Stimulated activated CD8-positive, alpha-beta memory T cell treated with anti-CD3 and anti-CD28 coated beads, Interleukin-4, amount 100 ng/mL, for 1 hour (primary cell): ENCODE measurements at regions not wholly inside any gene's neighbourhood (a gene's known extent, or its start where the extent isn't known, plus 50 kb on each side); places are given as distances from the start of the nearest gene placed in this dataset.

ENCODE experiments used
- DNase-seq, 2 donors: peaks; one replicate each; pipeline ENCODE4 v3.0.0-alpha.2; 2020; ENCODE audit warnings: low read depth in 2 of 2, low spot score in 1 of 2

DNA sequence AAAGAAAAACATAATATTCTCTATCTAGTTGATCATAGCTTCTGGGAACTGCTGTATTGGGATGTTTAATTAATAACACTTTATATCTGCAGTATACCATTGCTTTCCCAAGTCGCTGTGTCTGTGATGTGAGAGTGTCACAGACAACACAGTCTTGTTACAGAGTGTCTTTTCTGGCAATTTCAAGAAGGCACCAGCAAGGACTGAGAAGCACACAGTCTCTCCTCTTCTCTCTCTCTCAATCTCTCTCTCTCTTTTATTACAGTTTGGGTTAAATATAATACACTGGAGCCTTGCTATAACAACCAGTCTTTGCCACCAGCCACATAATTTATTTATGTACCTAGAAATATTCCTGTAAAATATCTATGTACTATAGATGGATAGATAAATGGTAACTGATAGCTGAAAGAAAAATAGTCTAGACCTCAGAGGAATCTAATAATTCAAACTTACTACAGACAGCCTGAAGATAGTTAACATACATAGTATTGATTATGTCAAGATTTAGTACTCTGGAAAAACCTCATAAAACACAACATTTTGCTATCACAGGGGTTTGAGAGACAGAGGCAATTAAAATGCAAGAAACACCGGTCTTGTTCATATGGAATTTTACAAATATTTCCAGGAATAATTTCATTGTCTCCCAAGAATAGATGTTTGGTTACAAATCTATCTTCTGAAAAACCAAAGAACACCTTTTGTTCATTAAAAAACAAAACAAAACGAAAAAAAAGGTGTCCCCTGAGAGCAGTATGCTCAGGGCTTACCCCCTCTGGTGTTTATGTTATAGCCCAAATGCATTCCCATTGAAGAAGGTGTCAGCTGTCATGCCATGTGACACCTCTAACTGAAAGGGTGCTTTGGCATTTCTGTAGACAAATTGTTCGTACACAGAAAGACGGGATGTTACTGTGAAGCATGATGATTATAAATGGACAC, 507.8 kb downstream of the TBC1D4 start:
- no peak for DNase-seq

GRCh38 chr13:74969419-74969818, 512.5 kb downstream of the TBC1D4 start:
- no peak for DNase-seq

- no peak for DNase-seq
These were observed 515.0 kb downstream of the TBC1D4 start for GRCh38 chr13:74966814-74967424.

DNA sequence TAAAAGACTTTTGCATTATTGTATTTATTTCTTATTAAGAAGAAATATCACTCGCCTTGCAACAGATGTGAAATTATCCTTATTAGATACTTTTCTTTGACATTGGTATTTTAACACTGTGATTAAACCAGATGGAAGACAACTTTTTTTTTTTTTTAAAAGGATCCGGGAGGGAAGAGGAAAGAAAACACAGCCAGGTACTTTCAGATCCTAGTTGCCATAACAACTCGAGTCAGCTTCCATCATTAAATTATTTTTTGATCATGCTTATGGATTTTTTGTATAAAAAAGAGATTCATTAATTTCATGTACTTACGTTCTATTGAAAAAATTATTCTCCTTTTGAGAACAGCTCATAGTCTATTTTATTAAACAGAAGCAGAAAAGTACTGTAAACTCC, 515.7 kb downstream of the TBC1D4 start:
- no peak for DNase-seq

DNA sequence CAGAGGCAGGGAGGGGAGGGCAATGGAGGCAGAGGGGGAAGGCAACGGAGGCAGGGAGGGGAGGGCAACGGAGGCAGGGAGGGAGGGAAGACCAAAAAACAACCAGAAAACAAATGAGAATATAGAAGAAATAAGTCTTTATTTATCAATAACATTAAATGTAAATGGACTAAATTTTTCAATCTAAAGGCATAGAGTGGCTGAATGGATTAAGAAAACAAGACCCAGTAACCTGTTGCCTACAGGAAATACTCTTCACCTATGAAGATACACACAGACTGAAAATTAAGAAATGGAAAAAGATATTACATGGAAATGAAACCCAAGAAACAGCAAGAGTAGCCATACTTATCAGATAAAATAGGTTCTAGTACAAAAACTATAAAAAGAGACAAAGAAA, 536.3 kb downstream of the TBC1D4 start:
- no peak for DNase-seq

- DNase-seq = no peak
These were observed 550.1 kb downstream of the TBC1D4 start for GRCh38 chr13:74931698-74932433.

- DNase-seq = no peak
These were observed 551.4 kb downstream of the TBC1D4 start for GRCh38 chr13:74930402-74931165.

DNA sequence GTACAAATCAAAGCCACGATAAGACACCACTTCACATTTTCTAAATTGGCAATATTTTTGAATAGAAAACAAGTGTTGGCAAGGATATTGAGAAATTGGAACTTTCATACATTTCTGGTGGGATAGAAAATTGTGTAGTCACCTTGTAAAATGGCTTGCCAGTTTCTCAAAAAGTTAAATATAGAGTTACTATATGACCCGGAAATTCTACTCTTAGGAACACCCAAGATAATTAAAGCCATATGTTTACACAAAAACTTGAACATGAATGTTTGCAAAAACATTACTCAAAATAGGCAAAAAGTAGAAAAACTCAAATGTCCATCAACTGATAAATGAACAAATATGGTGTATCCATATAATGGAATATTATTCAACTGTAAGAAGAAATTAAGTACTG, 552.5 kb downstream of the TBC1D4 start:
- DNase-seq = no peak

DNA sequence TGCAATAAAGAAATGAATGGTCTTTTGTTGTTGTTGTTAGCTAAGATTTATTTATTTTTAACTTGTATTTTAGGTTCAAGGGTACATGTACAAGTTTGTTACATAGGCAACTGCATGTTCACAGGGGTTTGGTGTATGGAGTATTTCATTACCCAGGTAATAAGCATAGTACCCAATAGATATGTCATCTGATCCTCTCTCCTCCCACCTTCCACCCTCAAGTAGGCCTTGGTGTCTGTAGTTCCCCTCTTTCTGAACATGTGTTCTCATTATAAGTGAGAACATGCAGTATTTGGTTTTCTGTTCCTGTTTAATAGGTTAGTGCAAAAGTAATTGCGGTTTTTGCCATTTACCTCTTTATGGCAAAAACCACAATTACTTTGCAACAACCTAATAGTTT, 554.1 kb downstream of the TBC1D4 start:
- no peak for DNase-seq

GRCh38 chr13:74922963-74923362, 559.0 kb downstream of the TBC1D4 start:
- DNase-seq = no peak

- DNase-seq = no peak
These were observed 560.6 kb downstream of the TBC1D4 start for GRCh38 chr13:74921326-74921725.

- DNase-seq = no peak
These were observed 561.0 kb downstream of the TBC1D4 start for GRCh38 chr13:74920920-74921319.

- no peak for DNase-seq
These were observed 561.6 kb downstream of the TBC1D4 start for GRCh38 chr13:74920361-74920760.

- no peak for DNase-seq
These were observed 562.1 kb downstream of the TBC1D4 start for GRCh38 chr13:74919914-74920313.

GRCh38 chr13:74912898-74913297, 569.1 kb downstream of the TBC1D4 start:
- no peak for DNase-seq

DNA sequence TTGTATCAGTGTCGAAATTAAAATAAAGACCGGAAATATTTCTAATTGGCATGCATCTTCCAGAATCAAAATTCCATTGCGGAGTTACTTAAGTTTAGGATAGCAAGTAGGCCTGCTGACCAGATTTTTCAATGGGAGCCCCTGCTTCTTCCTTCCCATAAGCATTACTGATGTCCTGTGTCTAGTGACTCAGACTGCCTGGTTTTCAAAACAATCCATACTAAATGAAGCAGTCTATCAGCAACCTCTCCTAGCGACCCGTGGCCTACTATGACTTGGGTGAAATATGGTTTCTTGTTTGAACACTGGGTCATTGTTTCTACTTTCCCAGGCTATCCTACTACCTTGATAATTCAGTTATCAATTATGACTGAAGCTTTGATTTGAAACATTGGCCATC, 571.6 kb downstream of the TBC1D4 start:
- no peak for DNase-seq

- no peak for DNase-seq
These were observed 574.2 kb downstream of the TBC1D4 start for GRCh38 chr13:74907788-74908187.

GRCh38 chr13:74904556-74904955, 577.4 kb downstream of the TBC1D4 start:
- no peak for DNase-seq

DNA sequence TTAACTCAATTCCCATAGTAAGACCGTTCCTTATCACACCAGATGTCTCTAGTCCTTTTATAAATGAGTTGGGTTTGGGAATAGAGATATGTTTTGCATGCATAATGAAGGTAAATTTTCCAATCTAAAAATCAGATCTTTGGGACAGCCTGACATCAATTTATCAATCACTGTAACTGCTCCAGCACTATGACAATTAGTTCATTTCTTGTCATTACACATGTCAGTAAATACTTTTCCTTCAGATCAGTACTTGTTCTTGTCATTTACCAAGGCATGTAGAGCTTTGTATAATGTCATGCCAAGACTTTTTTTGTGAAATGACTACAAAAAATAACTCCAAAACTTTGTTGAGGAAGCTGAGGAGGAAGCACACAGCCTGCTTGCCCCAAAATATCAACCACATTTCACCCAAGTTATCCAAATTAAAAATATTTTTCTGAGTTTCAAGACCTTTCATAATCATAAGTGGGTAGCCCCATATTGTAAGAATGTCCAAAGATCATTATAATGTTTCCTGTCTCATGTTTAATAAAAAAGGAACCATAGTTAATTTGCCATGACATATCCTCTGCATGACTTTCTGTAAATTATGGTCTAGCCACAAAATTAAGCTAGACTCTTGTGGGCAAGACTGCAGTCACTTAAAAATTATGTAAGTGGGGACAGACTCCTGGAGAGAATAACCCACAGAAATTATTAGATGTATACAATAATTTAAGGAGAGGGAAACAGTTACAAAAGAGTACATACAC, 586.8 kb downstream of the TBC1D4 start:
- DNase-seq = no peak

- DNase-seq = no peak
These were observed 589.9 kb downstream of the TBC1D4 start for GRCh38 chr13:74892096-74892495.
